ENCODE measurements at regions not wholly inside any gene's neighbourhood (a gene's known extent, or its start where the extent isn't known, plus 50 kb on each side); places are given as distances from the start of the nearest gene placed in this dataset.
A peak's percentile ranks its signal among the peaks of the same experiment; 100 is the strongest.

DNA sequence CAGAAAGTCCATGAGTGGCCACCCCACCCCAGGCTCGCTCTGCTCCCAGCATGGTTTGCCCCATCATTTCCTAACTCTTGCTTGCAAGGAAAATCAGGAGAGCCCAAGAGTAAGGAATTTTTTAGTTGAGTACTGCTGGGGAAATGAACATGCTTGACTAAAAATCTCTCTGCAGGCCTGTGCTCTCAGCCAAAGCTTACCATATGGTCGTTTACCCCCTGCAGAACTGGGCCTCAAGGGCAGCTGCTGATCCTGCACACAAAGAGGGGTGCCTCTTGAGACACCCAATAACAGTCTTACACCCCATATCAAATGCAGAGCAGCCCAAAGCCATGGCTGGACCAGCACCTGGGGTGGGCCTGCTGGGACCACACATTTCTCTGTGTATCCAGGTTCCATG lies 183.2 kb downstream of the CXCL12 start:
- FAIRE-seq = no peak
- DNase-seq (ENCODE audit: insufficient read length, low spot score) = no peak

DNA sequence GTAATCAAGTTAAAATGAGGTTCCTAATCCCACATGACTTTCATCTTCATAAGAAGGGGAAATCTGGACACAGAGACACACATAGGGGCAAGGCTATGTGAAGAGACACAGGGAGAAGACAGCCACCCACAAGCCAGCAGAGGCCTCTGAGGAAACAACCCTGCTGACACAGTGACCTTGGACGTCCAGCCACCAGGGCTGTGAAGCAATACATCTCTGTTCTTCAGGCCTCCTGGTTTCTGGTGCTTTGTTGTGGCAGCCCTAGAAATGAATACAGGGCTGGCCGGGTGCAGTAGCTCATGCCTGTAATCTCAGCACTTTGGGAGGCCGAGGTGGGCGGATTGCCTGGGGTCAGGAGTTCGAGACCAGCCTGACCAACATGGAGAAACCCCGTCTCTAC lies 183.9 kb downstream of the CXCL12 start:
- no peak for DNase-seq (ENCODE audit: insufficient read length, low spot score)

GRCh38 chr10:44199991-44200655 lies 184.8 kb downstream of the CXCL12 start:
- DNase-seq (ENCODE audit: insufficient read length, low spot score) = no peak
- FAIRE-seq = no peak

More for the DNA sequence above, 183.9 kb downstream of the CXCL12 start:
- FAIRE-seq = no peak

DNA sequence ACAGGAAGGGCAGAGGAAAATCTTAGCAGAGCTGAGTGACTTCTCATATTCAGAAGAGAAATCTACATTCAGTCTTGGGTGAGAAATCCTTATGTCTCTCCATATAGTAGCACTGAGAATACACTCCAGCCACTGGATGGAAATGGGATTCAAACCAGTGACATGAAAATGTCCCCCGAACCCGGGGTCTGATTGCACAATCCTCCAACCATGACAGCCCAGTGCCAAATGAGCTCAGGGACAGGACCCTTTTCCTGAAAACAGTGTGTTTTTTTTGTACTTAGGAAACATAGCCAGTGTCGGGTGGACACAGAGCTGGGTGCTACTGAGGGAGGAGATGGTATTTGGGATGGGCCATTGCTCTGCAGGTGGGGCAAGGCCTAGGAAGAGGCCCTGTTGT lies 185.6 kb downstream of the CXCL12 start:
- no peak for DNase-seq (ENCODE audit: insufficient read length, low spot score)
- no peak for FAIRE-seq

DNA sequence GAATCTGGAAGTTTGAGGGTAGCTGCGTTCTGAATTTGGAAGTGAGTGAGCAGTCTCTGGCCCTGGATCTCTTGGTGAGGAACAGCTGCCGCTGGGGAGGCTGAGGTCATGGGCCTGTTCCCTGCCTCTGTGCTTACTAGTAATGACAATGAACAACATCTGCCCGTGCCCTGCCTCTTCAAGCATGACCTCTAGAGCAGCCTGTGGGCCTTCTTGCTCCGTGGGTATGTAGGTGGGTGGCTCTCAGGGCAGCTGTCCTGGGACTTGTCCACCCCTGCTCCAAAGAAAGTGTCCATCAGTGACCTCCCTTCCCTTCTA lies 186.2 kb downstream of the CXCL12 start:
- DNase-seq (ENCODE audit: insufficient read length, low spot score) (no peak), FAIRE-seq (no peak)

GRCh38 chr10:44198096-44198779 lies 186.7 kb downstream of the CXCL12 start:
- no peak for FAIRE-seq

DNA sequence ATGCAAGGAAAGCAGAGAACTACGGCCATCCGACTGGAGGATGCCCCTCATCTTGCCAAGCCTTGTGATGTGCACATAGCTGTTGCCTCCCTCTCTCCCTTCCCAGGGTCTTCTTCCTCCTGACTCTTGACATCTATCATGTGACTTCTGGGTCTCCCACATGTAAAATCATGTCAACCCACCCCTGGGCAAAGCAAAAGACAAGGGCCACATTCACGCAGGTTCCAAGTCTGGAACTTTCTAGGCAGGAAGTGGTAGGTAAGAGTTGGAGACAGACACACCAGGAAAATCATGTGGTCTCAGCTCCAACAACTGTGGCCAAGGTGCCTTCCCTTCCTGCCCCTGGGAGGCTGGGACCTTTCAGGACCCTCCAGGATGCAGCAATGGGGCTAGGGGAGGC lies 187.3 kb downstream of the CXCL12 start:
- no peak for DNase-seq (ENCODE audit: insufficient read length, low spot score)
- no peak for FAIRE-seq

More at GRCh38 chr10:44198096-44198779, 186.7 kb downstream of the CXCL12 start:
- no peak for DNase-seq (ENCODE audit: insufficient read length, low spot score)

DNA sequence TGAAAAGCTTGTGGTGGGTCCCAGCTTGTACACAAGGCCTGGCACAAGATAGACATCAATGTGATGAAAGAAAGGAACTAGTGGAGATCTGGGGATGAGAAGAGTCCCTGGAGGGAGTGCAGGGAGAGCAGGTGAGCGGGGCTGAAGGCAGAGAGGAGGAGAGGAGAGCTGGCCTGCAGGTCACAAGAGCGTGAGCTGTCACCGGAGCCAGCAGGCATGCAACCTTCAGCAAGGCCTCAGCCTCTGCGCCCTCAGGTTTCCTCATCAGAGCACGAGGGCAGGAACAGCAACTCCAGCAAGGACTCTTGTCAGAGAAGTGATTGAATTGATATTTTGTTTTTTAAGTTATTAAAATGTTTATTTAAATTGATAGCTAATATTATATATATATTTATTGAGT lies 188.6 kb downstream of the CXCL12 start:
- DNase-seq (ENCODE audit: insufficient read length, low spot score) = no peak
- FAIRE-seq = no peak

- no peak for FAIRE-seq
Observed at GRCh38 chr10:44196008-44196320, 188.9 kb downstream of the CXCL12 start.

GRCh38 chr10:44195112-44196007 lies 189.5 kb downstream of the CXCL12 start:
- FAIRE-seq = no peak
- peak; percentile 81 for DNase-seq (ENCODE audit: insufficient read length, low spot score)

More at GRCh38 chr10:44196008-44196320, 188.9 kb downstream of the CXCL12 start:
- DNase-seq (ENCODE audit: insufficient read length, low spot score) = no peak

GRCh38 chr10:44194435-44194834 lies 190.5 kb downstream of the CXCL12 start:
- FAIRE-seq (no peak), DNase-seq (ENCODE audit: insufficient read length, low spot score) (no peak)

GRCh38 chr10:44193567-44194220 lies 191.2 kb downstream of the CXCL12 start:
- no peak for DNase-seq (ENCODE audit: insufficient read length, low spot score)
- no peak for FAIRE-seq

GRCh38 chr10:44193166-44193565 lies 191.7 kb downstream of the CXCL12 start:
- DNase-seq (ENCODE audit: insufficient read length, low spot score) = no peak
- FAIRE-seq = no peak

GRCh38 chr10:44192435-44192834 lies 192.5 kb downstream of the CXCL12 start:
- DNase-seq (ENCODE audit: insufficient read length, low spot score) (no peak), FAIRE-seq (no peak)

DNA sequence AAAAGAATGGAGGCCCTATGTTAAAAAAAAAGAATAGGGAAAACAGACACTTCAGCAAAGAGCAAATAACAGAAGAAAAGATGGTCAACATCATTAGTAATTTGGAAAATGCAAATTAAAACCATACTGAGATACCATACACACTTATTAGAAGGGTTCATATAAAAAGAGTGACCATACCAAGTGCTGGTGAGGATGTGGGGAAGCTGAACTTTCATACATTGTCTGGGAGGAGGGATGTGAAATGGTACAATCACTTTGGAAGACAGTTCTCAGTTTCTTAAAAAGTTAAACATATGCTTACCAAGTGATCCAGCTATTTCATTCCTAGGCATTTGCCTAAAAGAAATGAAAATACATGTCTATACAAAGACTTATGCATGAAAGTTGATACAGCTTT lies 194.4 kb downstream of the CXCL12 start:
- no peak for FAIRE-seq
- no peak for DNase-seq (ENCODE audit: insufficient read length, low spot score)

DNA sequence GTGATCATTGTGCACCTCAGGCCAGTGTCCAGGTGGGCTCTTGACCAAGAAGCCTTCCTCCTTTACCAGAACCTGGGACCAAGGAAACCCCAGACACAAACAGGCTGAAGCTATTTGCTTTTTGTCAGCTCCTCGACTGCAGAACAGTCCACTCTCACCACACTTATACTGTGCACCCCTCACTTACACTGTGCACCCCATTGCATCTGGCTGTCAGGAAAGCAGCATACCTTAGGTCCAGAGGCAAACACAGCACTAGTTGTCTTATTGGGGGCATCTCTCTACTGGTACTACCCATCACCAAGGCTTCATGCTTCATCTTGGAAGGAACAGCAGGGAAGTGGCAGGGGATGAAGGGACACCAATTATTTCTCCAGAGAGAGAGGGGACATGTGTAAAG lies 198.1 kb downstream of the CXCL12 start:
- DNase-seq (ENCODE audit: insufficient read length, low spot score) = no peak

GRCh38 chr10:44186150-44186549 lies 198.7 kb downstream of the CXCL12 start:
- FAIRE-seq = no peak

More for the DNA sequence above, 198.1 kb downstream of the CXCL12 start:
- FAIRE-seq = no peak

DNA sequence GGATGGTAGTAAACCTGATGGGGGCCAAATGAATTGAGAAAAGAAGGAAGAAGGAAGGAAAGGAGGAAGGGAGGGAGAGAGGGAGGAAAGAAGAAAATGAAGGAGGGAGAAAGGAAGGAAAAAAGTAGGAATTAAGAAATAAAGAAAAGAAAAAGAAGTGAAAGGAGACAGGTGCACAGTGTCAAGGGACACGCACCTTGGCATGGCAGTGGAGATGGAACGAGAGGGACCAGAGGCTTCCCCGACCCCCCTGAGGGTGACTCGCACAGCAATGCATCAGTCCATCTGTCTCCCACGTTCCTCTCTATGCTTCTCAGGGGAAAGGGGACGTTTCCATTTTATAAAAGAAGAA lies 199.6 kb downstream of the CXCL12 start:
- FAIRE-seq = no peak
- DNase-seq (ENCODE audit: insufficient read length, low spot score) = no peak

More at GRCh38 chr10:44186150-44186549, 198.7 kb downstream of the CXCL12 start:
- DNase-seq (ENCODE audit: insufficient read length, low spot score) = no peak

GRCh38 chr10:44184633-44185314 lies 200.1 kb downstream of the CXCL12 start:
- DNase-seq (ENCODE audit: insufficient read length, low spot score) = no peak
- FAIRE-seq = peak; percentile 89
